Lung microvascular endothelial cell (primary cell): ENCODE measurements at regions not wholly inside any gene's neighbourhood (a gene's known extent, or its start where the extent isn't known, plus 50 kb on each side); places are given as distances from the start of the nearest gene placed in this dataset.
"Not testable (repeated sequence)": the region's sequence is repeated elsewhere in the genome, so short reads cannot be mapped to it uniquely, and the experiment has no call there.

Experiments used
- DNase-seq, 2 donors: peaks; one replicate each; pipeline versions ENCODE4 v3.0.0 to v3.0.0-alpha.2; 2010; ENCODE audit warnings: low read depth in 2 of 2

GRCh38 chr11:123344790-123345357 is 85.2 kb upstream of the GRAMD1B start:
- no peak for DNase-seq

- not testable (repeated sequence) for DNase-seq
These were observed 85.9 kb upstream of the GRAMD1B start for GRCh38 chr11:123344188-123344587.

GRCh38 chr11:123338997-123339752 is 90.9 kb upstream of the GRAMD1B start:
- no peak for DNase-seq

GRCh38 chr11:123338266-123338800 is 91.7 kb upstream of the GRAMD1B start:
- DNase-seq, result no peak

GRCh38 chr11:123334925-123335324 is 95.1 kb upstream of the GRAMD1B start:
- DNase-seq, result no peak

GRCh38 chr11:123332577-123332976 is 97.5 kb upstream of the GRAMD1B start:
- not testable (repeated sequence) for DNase-seq

- no peak for DNase-seq
These were observed 99.1 kb upstream of the GRAMD1B start for GRCh38 chr11:123330948-123331347.

- DNase-seq, result peak in 1 of 2 donors; percentile 44
These were observed 99.6 kb upstream of the GRAMD1B start for GRCh38 chr11:123330471-123330870.

GRCh38 chr11:123330071-123330470 is 100.0 kb upstream of the GRAMD1B start:
- peak in 1 of 2 donors; percentile 25 for DNase-seq

- DNase-seq, result no peak
These were observed 101.7 kb upstream of the GRAMD1B start for GRCh38 chr11:123328281-123328867.

GRCh38 chr11:123325533-123325932 is 104.5 kb upstream of the GRAMD1B start:
- DNase-seq, result no peak

GRCh38 chr11:123323568-123323967 is 106.5 kb upstream of the GRAMD1B start:
- DNase-seq, result no peak

- no peak for DNase-seq
These were observed 108.4 kb upstream of the GRAMD1B start for GRCh38 chr11:123321636-123322035.

GRCh38 chr11:123318623-123319022 is 111.4 kb upstream of the GRAMD1B start:
- DNase-seq, result no peak

GRCh38 chr11:123318132-123318531 is 111.9 kb upstream of the GRAMD1B start:
- not testable (repeated sequence) for DNase-seq

GRCh38 chr11:123316003-123316402 is 114.1 kb upstream of the GRAMD1B start:
- DNase-seq, result no peak

GRCh38 chr11:123314972-123315371 is 115.1 kb upstream of the GRAMD1B start:
- DNase-seq, result no peak

GRCh38 chr11:123313262-123313661 is 116.8 kb upstream of the GRAMD1B start:
- DNase-seq, result no peak

GRCh38 chr11:123308077-123308476 is 113.0 kb upstream of the CLMP start:
- no peak for DNase-seq

- no peak for DNase-seq
These were observed 112.2 kb upstream of the CLMP start for GRCh38 chr11:123307276-123307675.

GRCh38 chr11:123306531-123306930 is 111.5 kb upstream of the CLMP start:
- no peak for DNase-seq

- DNase-seq, result no peak
These were observed 110.7 kb upstream of the CLMP start for GRCh38 chr11:123305601-123306375.
